Activated CD4-positive, alpha-beta T cell treated with anti-CD3 and anti-CD28 coated beads, Interleukin-2, amount 10 ng/mL, durations not matched to agents 24 days and 14 days (primary cell): ENCODE measurements at regions not wholly inside any gene's neighbourhood (a gene's known extent, or its start where the extent isn't known, plus 50 kb on each side); places are given as distances from the start of the nearest gene placed in this dataset.
A peak's percentile ranks its signal among the peaks of the same experiment; 100 is the strongest.

Experiments
- DNase-seq: peaks from one replicate; pipeline ENCODE4 v3.0.0; 2022
- H3K27ac Mint-ChIP-seq: one replicate; pipeline ENCODE4 v1.8.0; 2022; ENCODE audit warnings: mild to moderate bottlenecking, mixed read lengths
- H3K27me3 Mint-ChIP-seq: one replicate; pipeline ENCODE4 v1.8.0; 2022; ENCODE audit warnings: mixed read lengths
- H3K36me3 Mint-ChIP-seq: one replicate; pipeline ENCODE4 v1.8.0; 2022; ENCODE audit warnings: low read depth, mild to moderate bottlenecking, mixed read lengths
- H3K4me1 Mint-ChIP-seq: one replicate; pipeline ENCODE4 v1.8.0; 2021; ENCODE audit warnings: mixed read lengths
- H3K4me3 Mint-ChIP-seq: one replicate; pipeline ENCODE4 v1.8.0; 2022; ENCODE audit warnings: mild to moderate bottlenecking, moderate library complexity, mixed read lengths
- H3K9me3 Mint-ChIP-seq: one replicate; pipeline ENCODE4 v1.8.0; 2021; ENCODE audit warnings: mixed read lengths
- intact Hi-C: fragments of 100-400 bp; cut with micrococcal nuclease; formaldehyde crosslinking; loops from one replicate; pipeline ENCODE4 v1.15.1; 2023

DNA sequence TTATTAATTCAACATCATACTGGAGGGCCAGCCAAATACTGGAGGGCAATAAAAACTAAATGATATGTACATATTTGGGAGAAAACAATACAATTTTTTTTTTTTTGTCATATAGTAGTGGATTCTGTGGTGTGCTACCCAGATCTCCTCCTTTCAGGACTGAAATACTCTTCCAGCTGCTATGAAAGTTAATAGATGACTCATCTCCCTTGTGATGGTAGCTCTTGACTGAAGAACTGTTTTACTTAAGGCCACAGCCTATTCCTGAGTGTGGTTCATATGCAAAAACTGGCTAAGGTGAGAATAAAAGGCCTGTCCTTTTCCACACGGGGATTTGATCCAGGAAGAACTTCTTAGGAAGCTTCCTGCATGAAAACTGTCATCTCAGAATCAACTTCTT is 307.9 kb downstream of the HLX start:
- Mint-ChIP-seq H3K27ac (no peak overlapping the region), H3K4me3 (no peak overlapping the region), H3K27me3 (no peaks in the 10 kb centered on the region), H3K4me1 (no peaks in the 10 kb centered on the region), H3K9me3 (no peaks in the 10 kb centered on the region), H3K36me3 (no peaks in the 10 kb centered on the region)
- intact Hi-C loops: no loop called here
- no peak for DNase-seq

DNA sequence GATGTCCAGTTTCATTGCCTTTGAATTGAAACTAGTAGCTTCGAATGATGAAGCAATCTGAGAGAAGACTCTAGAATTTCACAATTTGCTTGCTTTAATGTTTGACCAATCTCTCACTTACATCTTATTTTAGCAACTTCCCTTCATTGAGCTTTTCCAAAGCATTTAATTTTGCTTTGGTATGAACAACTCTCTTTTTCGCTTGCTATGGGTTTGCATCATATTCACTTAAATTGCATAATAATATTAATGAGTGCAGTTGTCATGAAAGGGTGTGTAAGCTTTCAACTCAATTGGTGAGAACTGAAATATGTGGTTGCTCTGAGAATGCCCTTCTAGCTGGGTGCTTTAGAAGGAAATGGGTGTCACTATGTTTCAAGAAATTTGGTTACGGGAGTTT is 309.2 kb downstream of the HLX start:
- H3K4me1 Mint-ChIP-seq: no peaks in the 10 kb centered on the region
- no peak overlapping the region for H3K4me3 Mint-ChIP-seq
- H3K27me3 Mint-ChIP-seq: no peaks in the 10 kb centered on the region
- H3K36me3 Mint-ChIP-seq: no peaks in the 10 kb centered on the region
- no peak for DNase-seq
- H3K9me3 Mint-ChIP-seq: no peaks in the 10 kb centered on the region
- no peak overlapping the region for H3K27ac Mint-ChIP-seq
- intact Hi-C loops: no loop called here

DNA sequence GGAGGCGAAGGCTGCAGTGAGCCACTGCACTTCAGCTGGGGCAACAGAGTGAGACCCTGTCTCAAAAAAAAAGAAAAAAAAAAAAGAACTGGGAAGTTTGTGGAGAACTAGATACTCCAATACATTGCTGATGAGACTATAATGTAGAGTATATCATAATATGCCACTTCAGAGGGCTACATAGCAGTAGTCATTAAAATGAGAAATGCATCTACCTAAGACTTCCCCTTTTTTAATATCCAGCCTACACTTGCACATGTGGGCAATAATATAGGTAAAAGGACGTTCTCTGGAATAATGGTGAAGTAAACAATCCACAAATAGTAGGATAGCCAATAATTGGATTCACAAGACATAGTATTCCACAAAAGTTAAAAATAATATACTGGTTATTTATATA is 311.0 kb downstream of the HLX start:
- H3K27me3 Mint-ChIP-seq: no peaks in the 10 kb centered on the region
- DNase-seq: no peak
- no peaks in the 10 kb centered on the region for H3K4me1 Mint-ChIP-seq
- intact Hi-C loops: no loop called here
- no peak overlapping the region for H3K27ac Mint-ChIP-seq
- H3K9me3 Mint-ChIP-seq: no peaks in the 10 kb centered on the region
- no peak overlapping the region for H3K4me3 Mint-ChIP-seq
- no peaks in the 10 kb centered on the region for H3K36me3 Mint-ChIP-seq

DNA sequence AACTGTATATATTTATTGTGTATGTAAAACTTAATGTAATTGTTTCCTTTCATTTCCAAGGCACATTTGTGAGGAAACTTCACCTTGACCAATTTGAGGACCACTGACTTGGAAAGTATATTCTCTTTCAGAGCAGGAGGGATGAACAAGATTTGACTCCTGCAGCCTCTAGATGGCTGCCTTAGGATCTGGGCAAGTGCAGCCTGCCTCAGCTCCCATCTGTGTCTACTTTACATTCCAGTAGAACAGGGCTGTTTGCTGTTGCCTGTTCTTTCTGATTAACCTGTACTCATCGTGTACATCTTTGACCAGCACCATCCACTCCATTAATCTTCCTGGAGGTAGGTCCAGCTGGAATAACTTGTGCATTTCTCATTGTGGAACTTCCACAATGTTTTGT is 312.8 kb downstream of the HLX start:
- Mint-ChIP-seq H3K27me3 (no peaks in the 10 kb centered on the region), H3K27ac (no peak overlapping the region), H3K9me3 (no peaks in the 10 kb centered on the region), H3K4me3 (no peak overlapping the region), H3K4me1 (no peaks in the 10 kb centered on the region), H3K36me3 (no peaks in the 10 kb centered on the region)
- intact Hi-C loops: no loop called here
- DNase-seq: no peak

DNA sequence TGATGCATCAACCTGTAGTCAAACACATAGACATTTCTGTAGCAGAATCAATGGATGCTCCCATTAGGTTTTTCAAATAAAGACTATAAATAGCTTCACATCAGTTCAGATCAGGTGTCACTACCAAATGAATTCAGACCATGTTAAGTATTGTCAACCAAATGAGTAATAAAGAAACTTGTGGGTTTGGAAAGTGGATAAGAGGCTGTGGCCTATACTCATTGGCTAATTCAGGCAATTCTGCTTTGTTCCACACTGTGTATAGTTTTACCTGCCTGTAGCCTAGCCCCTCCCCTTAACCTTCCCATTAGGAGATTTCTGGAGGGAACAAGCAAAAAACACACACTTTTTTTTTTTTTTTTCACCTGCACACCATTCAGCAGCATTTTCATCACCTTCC is 321.2 kb downstream of the HLX start:
- no peaks in the 10 kb centered on the region for H3K9me3 Mint-ChIP-seq

DNA sequence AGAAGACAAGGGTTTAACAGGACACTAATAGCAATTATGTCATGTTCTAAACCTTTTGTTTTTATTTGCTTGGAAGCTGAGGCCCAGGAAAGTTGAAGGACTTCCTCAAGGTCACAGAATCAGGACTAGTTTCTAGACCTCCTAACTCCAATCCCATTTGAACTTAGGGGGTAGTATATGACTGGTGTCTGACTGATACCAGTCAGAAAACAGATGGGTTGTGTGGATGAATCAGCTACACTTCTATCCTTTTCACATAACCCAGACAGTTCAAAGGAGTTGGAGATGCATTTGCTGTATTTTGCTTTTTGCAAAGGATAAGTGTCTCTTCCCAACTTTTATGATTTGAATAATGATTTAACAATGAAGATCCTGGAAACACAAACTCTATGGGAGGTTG is 322.5 kb downstream of the HLX start:
- intact Hi-C loops: loop anchor here (2.0 kb wide), 1 partner anchor 325 kb away; no protein-coding TSS in a partner anchor
- Mint-ChIP-seq H3K27ac (no peak overlapping the region), H3K36me3 (no peaks in the 10 kb centered on the region), H3K4me1 (peaks cover 4% of the 10 kb centered on the region), H3K27me3 (no peaks in the 10 kb centered on the region), H3K4me3 (no peak overlapping the region), H3K9me3 (no peaks in the 10 kb centered on the region)
- no peak for DNase-seq

More for the DNA sequence above, 321.2 kb downstream of the HLX start:
- intact Hi-C loops: no loop called here
- no peaks in the 10 kb centered on the region for H3K27me3 Mint-ChIP-seq
- no peak overlapping the region for H3K27ac Mint-ChIP-seq
- no peak for DNase-seq
- no peaks in the 10 kb centered on the region for H3K36me3 Mint-ChIP-seq
- H3K4me1 Mint-ChIP-seq: peaks cover 4% of the 10 kb centered on the region
- no peak overlapping the region for H3K4me3 Mint-ChIP-seq

DNA sequence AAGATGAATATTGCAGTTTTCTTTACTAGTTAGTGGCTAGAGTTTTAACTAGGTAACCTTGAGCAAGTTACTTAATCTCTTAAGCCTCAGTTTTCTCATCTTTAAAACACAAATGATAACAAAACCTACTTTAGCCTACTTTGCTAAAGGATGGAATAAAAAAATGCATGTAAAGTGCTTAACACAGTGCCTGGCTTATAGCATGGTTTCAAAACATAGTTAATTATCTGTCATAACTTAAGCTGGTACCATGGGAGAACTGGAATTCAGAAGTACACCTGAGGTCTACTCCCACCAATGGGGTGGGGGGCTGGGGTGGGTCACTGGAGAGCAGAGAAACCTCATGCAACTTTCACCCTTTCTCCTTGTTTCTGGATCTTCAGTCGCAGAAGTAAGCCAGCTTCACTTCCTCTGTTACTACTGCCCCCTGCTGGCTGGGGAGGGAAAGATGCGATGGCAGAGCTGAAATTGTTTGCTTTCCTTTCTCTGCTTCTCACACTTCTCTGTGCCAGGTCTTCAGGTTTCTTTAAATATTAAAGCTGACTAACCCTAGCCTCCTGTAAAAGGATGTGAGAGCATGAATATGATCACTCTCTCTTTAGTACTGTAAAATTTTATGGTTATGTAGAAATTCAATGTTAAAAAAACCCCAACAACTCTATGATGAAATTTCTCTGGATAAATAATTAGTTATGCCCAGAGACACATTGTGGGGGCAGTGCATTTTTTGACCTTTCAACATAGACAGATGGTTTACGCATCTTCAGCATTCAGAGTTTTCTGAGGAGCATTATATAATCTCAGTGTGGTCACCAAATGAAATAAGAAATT is 324.2 kb downstream of the HLX start:
- H3K9me3 Mint-ChIP-seq: no peaks in the 10 kb centered on the region
- H3K27ac Mint-ChIP-seq: no peak overlapping the region
- no peak overlapping the region for H3K4me3 Mint-ChIP-seq
- H3K36me3 Mint-ChIP-seq: no peaks in the 10 kb centered on the region
- H3K4me1 Mint-ChIP-seq: peaks cover 4% of the 10 kb centered on the region
- no peaks in the 10 kb centered on the region for H3K27me3 Mint-ChIP-seq
- peak; percentile 91 for DNase-seq
- intact Hi-C loops: loop anchor here (1.0 to 2.0 kb wide), 2 partner anchors 327 to 393 kb away; no protein-coding TSS in a partner anchor

DNA sequence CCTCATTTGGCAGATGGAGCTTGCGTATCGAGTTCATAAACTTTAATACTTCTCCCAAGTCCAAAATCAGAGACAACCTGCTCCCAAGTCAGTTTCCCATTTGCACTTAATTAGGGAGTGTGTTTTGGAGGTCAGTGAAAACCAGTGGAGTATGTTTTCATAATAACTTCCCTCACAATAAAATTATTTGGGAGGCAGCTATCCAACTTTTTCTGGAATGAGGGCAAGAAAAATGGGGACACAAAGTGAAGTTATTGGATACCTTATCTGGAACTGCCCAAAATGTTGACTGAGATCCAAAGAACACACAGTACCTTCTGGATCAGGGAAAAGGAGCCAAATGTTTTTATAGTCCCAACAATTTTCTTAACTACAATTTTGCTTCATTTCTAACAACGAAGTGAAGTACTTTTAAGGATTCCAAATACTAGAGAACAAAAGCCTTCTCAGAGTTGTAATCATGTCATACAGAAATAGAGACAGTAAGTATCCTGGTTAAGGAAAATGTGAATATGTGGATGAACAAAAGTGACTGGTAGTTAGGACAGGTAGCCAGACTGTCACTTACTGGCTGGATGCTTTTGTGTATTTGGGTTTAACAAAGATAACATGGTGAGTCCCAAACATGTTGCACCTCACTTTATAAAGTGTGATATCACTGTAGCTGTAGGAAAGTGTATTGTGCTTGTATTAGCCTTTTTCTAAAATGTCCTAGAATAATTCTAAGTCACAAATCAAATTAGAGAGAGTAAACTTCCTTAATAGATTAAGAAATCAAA is 325.0 kb downstream of the HLX start:
- H3K4me1 Mint-ChIP-seq: peaks cover 4% of the 10 kb centered on the region
- H3K27ac Mint-ChIP-seq: no peak overlapping the region
- no peak for DNase-seq
- H3K4me3 Mint-ChIP-seq: no peak overlapping the region
- intact Hi-C loops: no loop called here
- H3K36me3 Mint-ChIP-seq: no peaks in the 10 kb centered on the region
- H3K9me3 Mint-ChIP-seq: no peaks in the 10 kb centered on the region
- H3K27me3 Mint-ChIP-seq: peaks cover 2% of the 10 kb centered on the region

DNA sequence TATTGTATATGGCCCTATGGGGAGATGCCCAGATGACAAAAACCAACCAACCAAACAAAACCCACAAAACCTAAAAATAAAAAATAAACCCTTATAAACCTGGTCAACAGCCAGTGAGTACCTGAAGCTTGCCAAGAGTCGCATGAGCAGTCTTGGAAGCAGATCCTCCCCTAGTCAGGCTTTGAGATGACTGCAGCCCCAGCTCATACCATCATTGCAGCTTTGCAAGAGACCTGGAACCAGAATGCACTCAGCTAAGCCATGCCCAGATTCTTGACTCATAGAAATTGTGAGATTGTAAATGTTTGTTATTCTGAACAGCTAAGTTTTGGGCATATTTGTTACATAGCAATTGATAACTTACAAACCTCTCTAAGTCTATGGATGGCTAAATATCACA is 326.8 kb downstream of the HLX start:
- Mint-ChIP-seq H3K4me3 (no peak overlapping the region), H3K27me3 (peaks cover 2% of the 10 kb centered on the region)
- intact Hi-C loops: no loop called here

DNA sequence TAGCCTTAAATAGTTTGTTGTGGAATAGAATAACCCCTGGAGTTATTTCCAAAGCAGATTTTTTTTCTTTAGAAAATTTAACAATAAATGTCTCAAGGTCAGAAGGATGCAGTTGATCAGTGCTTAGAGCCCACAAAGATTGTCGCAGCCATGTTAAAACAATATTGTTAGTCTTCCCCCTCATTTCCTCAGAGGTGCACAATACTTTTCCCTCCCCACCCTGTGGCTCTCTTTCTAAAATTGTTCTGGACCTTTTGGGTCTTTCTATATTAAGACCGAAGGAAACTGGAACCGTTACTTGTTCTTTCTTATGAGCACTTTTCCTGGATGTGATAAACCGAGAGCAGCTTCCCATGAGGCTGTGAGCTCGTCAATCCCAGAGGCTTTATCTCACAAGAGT is 333.7 kb downstream of the HLX start:
- intact Hi-C loops: no loop called here
- no peak for DNase-seq
- H3K4me3 Mint-ChIP-seq: no peak overlapping the region

More for the DNA sequence above, 326.8 kb downstream of the HLX start:
- Mint-ChIP-seq H3K36me3 (no peaks in the 10 kb centered on the region), H3K27ac (no peak overlapping the region), H3K9me3 (no peaks in the 10 kb centered on the region), H3K4me1 (no peaks in the 10 kb centered on the region)
- no peak for DNase-seq

DNA sequence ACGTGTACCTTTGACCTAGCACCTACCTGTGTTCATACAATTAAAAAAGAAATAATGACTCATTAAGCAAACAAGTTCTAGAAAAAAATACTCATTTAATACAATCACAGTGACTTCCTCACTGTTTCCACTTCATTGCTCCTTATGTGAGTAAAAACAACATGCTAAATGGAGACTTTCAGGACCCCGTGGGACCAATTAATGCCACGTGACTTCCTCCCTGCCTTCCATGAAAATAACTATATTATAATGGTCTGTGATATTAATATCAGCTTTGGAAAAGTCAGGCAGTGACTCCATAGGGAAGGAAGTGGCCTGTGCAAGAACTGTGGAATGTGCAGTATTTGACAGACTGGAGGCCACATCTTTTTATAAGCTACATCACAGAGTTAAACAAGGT is 337.8 kb downstream of the HLX start:
- no peak overlapping the region for H3K27ac Mint-ChIP-seq
- intact Hi-C loops: no loop called here
- H3K36me3 Mint-ChIP-seq: no peaks in the 10 kb centered on the region
- H3K9me3 Mint-ChIP-seq: no peaks in the 10 kb centered on the region
- H3K4me3 Mint-ChIP-seq: no peak overlapping the region
- DNase-seq: no peak
- no peaks in the 10 kb centered on the region for H3K27me3 Mint-ChIP-seq
- no peaks in the 10 kb centered on the region for H3K4me1 Mint-ChIP-seq

More for the DNA sequence above, 333.7 kb downstream of the HLX start:
- Mint-ChIP-seq H3K36me3 (no peaks in the 10 kb centered on the region), H3K27me3 (peaks cover 2% of the 10 kb centered on the region), H3K9me3 (no peaks in the 10 kb centered on the region), H3K4me1 (no peaks in the 10 kb centered on the region), H3K27ac (no peak overlapping the region)

DNA sequence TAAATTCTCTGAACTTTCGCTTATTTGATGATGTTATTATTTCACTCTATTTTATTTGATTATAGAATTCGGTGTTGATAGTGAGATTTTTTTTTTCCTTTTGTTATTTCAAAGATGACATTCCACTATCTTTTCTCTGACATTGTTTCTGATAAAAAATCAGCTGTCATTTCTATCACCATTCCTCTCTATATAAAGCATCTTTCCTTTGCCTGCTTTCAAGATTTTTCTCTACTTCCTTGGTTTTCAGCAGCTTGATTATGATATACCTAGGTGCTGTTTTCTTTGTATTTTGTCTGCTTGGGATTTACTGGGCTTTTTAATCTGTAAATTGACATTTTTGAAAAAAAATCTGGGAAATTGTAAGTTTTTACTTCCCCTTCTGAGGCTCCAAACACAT is 344.0 kb downstream of the HLX start:
- Mint-ChIP-seq H3K27ac (no peak overlapping the region), H3K4me1 (peaks cover 3% of the 10 kb centered on the region), H3K36me3 (no peaks in the 10 kb centered on the region), H3K27me3 (no peaks in the 10 kb centered on the region), H3K4me3 (no peak overlapping the region), H3K9me3 (peaks cover 4% of the 10 kb centered on the region)
- DNase-seq: no peak
- intact Hi-C loops: no loop called here

DNA sequence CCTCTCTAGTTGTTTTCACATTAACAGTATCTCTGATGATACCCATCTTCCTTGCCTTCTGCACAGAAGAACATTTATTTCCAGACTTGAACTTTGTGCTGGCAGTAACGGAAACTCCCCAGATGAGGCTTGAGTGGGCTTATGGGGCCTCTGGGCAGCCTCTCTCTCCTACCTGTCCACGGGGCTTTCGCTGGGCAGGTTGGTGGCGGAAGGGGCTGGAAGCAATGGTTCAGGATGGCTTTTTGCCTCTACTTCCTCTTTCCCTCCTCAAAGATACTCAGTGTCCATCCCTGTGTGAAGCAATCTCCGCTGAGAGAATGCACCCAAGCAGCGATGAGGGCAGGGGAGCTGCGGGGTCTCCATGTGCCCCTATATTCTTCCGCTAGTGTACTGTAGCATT is 348.2 kb downstream of the HLX start:
- Mint-ChIP-seq H3K4me1 (peaks cover 3% of the 10 kb centered on the region), H3K27ac (no peak overlapping the region), H3K4me3 (no peak overlapping the region), H3K36me3 (no peaks in the 10 kb centered on the region), H3K27me3 (no peaks in the 10 kb centered on the region), H3K9me3 (peaks cover 4% of the 10 kb centered on the region)
- intact Hi-C loops: no loop called here
- no peak for DNase-seq

DNA sequence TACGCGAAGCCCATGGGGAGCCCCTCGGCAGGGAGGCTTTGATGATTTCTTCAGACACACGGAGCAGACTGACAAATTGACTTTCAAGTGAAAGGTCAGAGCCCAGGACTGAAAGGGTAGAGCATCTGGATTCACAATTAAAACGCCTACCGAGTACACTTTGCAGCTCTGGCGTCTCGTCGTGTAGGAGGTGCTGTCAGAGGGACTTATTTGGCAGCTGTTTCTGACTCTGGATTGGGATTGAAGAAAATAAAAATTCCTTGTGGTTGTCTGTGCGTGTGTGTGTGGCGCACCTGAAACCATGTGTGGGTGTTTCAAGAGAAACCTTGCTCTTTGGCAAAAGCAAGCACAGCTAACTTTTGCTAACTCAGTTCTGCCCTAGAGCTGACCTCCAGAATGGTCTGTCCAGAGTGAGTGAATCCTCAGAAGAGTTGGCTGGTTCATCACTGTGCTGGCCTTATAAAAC is 348.7 kb downstream of the HLX start:
- intact Hi-C loops: no loop called here
- H3K27ac Mint-ChIP-seq: no peak overlapping the region
- H3K27me3 Mint-ChIP-seq: no peaks in the 10 kb centered on the region
- H3K4me3 Mint-ChIP-seq: no peak overlapping the region
- H3K4me1 Mint-ChIP-seq: peaks cover 3% of the 10 kb centered on the region
- peaks cover 4% of the 10 kb centered on the region for H3K9me3 Mint-ChIP-seq
- no peak for DNase-seq
- H3K36me3 Mint-ChIP-seq: no peaks in the 10 kb centered on the region
